PC-9 (cell line): ENCODE measurements at regions not wholly inside any gene's neighbourhood (a gene's known extent, or its start where the extent isn't known, plus 50 kb on each side); places are given as distances from the start of the nearest gene placed in this dataset.

Experiments used
- EZH2 ChIP-seq: fragments of 200-600 bp; sonication (generic); IDR thresholded peaks from 2 replicates; pipeline ENCODE4 v1.8.0; 2017; ENCODE audit warnings: antibody characterized with exemption, low read depth
- TF ChIP-seq, protein P1 (sequence below): fragments of 200-600 bp; sonication (generic); conservative IDR thresholded peaks from 2 replicates; pipeline ENCODE4 v1.6.1; 2017; ENCODE audit warnings: mixed run types, antibody characterized with exemption, mild to moderate bottlenecking, moderate library complexity

DNA sequence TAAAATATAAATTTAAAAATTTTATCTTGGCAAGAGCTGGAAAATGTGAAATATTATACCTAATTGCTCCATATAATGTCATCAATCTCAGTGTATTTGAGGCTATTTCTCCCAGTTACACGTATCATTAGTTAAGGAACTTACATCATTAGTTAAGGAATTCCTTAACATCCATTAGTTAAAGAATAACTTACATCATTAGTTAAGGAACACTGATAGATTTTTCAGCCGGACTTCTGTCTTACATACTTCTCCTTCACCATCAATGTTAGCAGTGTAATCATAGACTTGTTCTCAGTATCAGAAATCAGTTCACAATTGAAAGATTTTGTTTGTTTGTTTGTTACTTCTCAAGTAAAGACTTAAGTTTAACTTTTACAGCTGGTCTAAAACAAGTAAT is 524.4 kb upstream of the CHD1 start:
- no peak for TF ChIP-seq EZH2
- TF ChIP-seq, protein P1, sequence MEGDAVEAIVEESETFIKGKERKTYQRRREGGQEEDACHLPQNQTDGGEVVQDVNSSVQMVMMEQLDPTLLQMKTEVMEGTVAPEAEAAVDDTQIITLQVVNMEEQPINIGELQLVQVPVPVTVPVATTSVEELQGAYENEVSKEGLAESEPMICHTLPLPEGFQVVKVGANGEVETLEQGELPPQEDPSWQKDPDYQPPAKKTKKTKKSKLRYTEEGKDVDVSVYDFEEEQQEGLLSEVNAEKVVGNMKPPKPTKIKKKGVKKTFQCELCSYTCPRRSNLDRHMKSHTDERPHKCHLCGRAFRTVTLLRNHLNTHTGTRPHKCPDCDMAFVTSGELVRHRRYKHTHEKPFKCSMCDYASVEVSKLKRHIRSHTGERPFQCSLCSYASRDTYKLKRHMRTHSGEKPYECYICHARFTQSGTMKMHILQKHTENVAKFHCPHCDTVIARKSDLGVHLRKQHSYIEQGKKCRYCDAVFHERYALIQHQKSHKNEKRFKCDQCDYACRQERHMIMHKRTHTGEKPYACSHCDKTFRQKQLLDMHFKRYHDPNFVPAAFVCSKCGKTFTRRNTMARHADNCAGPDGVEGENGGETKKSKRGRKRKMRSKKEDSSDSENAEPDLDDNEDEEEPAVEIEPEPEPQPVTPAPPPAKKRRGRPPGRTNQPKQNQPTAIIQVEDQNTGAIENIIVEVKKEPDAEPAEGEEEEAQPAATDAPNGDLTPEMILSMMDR = no peak
